ENCODE measurements at regions not wholly inside any gene's neighbourhood (a gene's known extent, or its start where the extent isn't known, plus 50 kb on each side); places are given as distances from the start of the nearest gene placed in this dataset.

DNA sequence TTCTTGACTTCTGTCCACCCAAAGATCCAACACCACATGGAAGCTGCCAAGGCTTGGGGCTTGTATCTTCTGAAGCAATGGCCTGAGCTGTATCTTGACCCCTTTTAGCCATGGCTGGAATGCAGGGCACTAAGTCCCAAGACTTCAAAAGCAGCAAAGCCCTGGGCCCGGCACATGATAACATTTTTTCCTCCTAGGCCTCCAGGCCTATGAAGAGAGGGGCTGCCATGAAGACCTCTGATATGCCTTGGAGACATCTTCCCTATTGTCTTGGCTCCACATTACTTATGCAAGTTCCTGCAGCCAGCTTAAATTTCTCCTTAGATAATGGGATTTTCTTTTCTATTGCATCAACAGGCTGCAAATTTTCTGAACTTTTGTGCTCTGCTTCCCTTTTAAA lies 1252.6 kb upstream of the CITED2 start:
- DNase-seq: no peak

DNA sequence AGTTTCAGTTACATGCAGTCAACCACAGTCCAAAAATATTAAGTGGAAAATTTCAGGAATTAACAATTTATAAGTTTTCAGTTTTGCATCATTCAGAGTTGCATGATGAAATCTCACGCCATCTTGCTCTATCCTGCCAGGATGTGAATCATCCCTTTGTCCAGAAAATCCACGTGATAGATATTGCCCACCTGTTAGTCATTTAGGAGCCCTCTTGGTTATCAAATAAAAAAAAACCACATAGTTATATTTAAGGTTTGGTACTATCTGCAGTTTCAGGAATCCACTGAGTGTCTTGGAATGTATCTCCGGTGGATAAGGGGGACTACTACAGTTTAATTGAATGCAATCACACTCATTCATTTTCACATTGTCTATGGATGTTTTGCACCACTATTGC lies 1249.0 kb upstream of the CITED2 start:
- no peak for DNase-seq

DNA sequence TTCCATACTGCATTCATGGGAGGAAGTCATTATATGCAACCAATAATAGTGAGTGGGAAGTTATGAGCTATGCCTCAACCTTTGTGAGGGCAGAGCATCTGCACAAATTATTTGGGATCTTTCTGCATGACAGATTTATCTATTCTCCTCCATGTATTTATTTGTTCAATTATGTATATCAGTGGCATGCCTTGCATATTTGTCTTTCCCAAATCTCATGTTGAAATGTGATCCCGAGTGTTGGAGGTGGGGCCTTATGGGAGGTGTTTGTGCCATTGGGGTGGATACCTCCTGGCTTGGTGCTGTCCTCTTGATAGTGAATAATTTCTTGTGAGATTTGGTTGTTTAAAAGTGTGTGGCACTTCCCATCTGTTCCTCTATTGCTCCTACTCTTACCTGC lies 1246.0 kb upstream of the CITED2 start:
- DNase-seq: no peak

DNA sequence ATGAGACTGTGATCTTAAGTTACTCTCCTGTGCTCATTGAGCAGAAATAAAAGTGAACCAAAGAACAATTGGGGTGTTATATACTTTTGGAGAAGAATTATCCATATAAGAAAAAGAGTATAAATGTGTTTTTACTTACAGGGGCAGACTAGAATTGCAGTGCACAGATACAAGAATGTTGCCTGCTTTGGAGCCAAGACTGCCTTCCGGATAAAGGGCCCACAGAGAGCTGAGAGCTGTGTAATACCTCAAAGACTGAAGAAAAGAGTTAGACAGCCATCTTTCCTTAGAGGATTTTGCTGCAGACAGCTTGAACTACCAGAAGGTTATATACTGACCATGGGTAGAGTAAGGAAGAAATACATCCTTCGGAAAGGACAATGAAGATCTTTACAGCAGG lies 1235.5 kb upstream of the CITED2 start:
- no peak for DNase-seq

DNA sequence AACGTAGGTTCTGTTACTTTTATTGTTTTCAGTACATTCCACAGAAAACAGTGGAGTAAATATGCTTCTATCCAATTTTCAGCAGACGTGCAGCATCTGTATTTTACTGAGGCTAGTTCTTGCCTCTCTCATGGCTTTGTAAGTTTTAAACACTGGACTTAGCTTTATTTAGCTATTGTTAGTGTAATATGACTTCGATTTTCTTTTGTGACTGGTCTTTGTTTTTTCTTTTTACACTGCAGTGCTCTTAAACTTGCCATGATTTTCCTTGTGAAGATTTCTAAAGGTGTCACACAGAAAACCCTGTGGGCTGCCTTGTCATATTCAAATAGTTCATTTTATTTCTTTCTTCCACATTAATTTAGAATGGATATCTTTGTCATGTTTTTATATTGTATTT lies 1234.9 kb upstream of the CITED2 start:
- DNase-seq: no peak

DNA sequence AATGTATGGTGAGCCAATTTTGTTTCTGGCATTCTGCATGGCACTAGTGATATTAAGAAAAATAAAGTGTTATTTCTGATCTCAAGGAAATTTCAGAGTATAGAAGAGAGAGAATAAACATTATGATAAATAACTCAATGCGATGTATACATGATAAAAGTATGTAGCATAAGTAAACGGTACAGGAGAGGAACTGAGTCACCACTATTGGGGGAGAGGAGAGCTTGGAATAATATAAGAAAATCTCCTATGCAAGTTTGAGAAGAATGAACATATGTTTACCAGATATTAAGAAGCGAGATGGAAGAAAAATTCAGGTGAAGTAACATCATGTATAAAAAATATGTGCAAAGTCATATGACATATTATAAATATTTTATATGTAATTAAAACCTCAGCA lies 1230.3 kb upstream of the CITED2 start:
- no peak for DNase-seq

DNA sequence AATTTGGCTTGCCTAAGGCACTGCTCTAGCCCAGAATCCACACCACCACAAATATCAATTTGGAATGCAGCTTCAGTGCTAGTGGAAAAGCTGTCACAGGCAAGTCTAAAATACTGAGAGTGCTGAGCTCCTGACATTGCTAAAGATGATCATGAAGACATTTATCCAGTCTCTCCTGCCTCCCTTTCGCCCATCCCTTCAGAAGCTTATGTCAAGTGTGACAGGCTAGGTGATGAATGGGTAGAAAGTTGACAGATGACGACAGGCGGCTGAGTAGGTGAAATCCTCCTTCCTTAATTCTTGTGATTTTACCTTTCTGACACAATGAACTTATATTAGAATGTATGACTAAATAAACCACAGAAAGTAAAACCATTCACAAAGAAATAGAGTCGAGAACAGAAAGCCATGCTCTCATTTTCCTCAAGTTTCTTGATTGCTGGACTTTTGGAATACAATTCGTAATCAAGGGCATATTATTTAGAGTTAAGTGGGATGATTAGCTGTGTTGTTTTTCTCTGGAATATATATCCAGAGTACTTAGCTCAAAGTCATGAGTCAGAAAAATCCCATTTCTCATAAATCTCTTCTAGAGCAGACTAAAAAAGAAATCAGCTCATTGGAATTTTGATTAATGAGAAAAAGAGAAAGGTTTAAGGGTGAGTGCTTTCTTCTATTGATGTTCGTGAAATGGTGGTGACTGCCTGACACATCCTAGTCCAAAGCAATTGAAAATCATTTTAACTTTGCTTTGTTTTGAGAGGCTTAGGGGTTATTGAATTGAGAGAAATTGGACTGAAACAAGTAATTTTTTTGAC lies 1228.2 kb upstream of the CITED2 start:
- no peak for DNase-seq

DNA sequence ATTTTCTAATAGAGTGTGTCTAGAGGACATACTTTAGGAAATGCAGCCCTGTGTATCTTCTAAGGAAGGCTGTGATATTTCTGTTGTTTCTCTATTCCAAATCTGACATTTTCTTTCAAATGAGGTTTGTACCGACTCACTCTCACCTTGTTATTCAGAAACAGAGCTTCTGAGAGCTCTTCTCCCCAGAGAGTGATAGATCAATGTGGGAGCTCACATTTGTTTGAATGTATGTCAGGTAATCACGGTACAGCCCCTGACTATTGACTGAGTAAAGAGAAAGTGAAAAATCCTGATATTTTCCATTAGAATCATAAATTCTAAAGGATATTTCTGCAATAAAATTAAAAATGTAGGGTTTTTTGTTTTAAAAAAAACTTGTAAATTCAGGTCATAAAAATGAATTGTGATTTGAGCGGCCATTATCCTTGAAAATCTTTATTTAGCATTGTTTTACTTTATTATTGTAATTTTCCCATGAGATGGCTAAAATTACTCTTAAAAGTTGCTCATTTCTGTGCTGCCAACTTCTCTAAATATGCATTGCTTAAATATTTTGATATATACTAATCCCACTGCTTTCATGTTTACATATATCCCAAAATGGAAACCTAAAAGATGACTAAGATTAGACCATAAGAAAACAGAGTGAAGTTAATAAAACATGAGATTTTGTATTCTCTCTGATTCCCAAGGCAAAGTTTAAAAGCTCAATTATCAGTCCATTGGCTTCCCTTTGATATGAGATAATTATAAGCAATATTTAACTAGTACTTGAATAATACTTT lies 1226.8 kb upstream of the CITED2 start:
- no peak for DNase-seq

DNA sequence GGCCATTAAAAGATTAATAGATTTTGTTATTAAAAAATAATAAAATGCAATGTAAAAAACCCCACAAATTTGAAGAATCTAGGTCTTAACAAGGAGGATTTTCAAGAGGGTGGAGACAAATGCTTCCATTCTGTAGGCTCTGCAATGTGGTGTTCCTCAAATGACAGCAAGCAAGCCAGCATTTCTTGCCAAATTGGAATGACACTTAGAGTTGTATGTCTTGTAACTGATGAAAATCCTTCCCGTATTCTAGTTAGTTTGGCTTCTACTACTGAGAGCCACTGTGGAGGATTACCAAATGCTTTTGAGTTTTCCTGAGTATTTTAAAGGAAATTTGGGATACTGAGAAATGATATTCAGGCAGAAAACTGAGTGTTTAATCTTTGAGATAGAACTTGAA lies 1225.5 kb upstream of the CITED2 start:
- no peak for DNase-seq

DNA sequence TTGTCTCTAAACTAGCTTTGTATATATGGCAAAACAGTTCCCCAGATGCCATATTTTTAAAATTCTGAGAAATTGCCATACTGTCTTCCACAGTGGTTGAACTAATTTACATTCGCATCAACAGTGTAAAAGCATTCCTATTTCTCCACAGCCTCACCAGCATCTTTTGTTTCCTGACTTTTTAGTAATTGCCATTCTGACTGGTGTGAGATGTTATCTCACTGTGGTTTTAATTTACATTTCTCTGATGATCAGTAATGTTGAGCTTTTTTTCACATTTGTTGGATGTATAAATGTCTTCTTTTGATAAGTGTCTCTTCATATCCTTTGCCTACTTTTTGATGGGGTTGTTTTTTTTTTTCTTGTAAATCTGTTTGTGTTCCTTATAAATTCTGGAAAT lies 1222.7 kb upstream of the CITED2 start:
- no peak for DNase-seq

DNA sequence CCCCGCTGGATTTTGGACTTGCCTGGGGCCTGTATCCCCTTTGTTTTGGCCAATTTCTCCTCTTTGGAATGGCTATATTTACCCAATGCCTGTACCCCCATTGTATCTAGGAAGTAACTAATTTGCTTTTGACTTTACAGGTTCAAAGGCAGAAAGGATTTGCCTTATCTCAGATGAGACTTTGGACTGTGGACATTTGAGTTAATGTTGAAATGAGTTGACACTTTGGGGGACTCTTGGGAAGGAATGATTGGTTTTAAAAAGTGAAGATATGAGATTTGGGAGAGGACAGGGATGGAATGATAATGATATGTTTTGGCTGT lies 1220.3 kb upstream of the CITED2 start:
- no peak for DNase-seq

DNA sequence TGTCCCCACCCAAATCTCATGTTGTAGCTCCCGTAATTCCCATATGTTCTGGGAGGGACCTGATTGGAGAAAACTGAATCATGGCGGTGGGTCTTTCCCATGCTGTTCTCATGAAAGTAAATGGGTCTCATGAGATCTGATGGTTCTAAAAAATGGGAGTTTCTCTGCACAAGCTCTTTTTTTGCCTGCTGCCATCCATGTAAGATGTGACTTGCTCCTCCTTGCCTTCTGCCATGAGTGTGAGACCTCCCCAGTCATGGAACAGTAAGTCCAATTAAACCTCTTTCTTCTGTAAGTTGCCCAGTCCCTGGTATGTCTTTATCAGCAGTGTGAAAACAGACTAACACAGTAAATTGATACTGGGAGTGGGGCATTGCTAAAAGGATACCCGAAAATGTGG lies 1218.4 kb upstream of the CITED2 start:
- no peak for DNase-seq

DNA sequence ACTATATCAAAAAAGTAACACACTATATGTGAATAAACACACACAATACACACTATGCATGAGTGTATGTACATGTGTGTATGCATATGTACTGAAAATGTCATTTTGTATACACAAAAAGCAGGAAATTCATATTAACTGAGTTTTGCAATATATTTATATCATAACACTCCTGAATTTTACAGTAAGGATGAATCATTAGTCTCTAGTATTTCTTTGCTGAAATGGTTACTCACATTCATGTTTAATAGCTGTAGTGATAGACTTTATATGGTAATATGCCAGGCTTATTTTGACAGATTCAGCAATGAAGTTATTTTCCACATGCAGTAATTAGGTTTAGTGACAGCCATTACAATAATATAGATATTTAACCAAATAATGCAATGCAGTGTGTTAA lies 1216.2 kb upstream of the CITED2 start:
- DNase-seq: no peak

DNA sequence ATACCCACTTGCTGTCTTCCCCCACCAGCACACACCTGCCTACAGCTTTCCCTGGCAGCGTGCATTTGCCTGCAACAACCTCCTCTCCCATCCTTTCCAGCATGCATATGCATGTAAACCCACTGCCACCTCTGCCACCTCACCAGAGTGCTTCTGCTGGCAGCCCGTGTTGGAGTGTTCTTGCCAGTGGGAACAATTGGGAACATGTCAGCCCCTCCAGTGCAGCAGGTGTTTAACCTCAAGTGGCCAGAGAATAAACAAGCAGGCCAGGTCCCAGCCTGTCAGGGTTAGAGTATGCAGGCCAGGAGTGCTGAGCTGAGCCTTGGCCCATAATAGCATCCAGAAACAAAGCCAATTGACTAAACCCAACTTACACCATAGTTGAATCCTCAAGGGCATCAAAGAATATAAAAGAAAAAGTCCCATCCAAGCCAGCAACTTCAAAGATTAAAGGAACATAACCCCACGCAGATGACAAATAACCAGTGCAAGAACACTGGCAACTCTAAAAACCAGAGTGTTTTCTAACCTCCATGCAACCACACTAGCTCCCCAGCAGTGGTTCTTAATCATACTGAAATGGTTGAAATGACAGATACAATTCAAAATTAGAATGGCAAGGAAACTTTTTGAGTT lies 1212.1 kb upstream of the CITED2 start:
- DNase-seq: no peak

DNA sequence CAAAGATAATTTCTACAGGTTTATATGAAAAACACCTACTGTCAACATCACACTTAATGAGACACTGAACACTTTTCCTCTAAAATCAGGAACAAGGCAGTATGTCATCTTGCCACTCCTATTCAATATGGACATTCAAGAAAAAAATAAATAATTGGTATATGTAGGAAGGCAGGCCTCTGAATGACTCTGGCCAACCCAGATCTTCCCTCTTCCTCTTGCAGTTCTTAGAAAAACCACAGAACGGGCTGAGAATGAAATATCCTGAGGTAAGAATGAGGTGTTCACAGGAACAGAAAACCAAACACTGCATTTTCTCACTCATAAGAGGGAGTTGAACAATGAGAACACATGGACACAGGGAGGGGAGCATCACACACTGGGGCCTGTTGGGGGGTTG lies 1207.2 kb upstream of the CITED2 start:
- DNase-seq: no peak

DNA sequence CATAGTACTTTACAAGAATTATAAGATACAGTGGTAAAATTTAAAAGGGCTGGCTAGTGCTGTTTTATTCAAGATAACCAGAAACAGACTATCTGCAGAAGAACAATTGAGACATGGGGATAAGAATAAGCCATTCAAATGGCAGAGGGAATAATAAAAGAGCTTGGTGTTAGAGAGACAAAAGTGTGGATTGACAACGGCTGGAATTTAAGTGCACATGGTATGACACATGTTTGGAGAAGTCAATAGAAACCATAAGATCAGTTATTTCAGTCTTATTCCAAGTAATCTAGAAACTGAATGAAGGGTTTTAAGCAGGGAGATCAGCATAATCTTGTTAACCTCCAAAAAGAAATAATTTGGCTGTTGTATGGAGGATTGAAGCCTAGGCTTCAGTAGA lies 1205.5 kb upstream of the CITED2 start:
- no peak for DNase-seq

DNA sequence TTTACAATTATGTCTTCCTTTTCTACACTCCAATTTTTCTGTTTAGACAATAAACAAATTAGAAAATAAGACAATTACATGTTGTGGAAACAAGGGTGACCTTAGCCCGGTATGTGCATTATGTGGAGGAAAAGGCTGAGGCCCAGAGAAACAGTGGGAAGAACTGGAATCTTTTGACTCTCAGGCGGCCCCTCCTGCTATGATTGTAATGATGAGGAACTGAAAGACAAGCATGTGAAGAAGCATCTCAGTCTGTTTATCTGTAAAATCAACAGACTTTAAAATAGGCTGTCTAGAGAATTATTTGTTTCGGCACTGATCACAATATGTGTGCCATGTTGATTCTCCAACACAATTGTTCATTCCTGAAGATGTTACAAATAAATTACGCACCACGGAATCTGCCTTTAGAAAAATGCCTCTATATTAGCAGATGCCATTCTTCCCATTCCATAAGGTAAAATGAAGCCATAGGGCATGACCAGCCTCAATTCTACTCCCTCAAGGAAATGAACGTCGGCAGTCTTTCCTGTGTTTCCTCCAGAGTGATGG lies 1201.6 kb upstream of the CITED2 start:
- no peak for DNase-seq

DNA sequence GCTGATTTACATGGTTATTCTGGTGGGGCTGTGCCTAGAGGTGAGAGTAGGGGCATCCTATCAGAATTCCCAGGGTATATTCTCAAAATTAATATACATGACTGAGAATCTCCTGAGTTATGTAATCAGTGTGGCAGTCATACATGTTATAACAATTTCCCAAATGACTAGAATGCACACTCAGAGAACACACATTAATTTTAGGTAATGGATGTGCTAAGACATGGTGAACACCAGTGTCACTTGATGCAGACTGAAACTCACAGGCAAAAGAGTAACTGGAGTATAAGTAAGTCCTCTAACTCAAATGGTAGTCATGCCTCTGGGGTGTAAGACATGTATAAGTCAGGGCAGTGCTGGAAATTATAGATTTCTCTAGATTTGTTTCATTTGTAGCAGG lies 1198.4 kb upstream of the CITED2 start:
- DNase-seq: no peak

DNA sequence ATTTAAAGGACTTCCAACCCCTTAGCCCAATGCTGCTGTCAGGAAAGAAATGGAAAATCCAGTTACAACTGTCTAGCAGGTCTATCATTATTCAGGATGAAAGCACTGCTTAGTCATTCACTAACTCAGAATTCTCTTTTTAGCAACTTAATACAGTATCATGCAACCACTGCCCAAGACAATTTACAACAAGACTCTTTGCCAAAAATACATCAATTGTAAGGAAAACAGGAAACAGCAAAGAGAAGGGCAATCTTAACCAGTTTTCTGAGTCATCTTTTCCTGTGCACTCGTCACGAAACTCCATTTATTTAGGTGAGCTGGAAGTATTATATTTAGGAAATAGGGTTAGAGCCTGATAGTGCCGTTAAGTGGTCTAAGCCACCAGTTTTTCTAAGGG lies 1197.7 kb upstream of the CITED2 start:
- DNase-seq: no peak

DNA sequence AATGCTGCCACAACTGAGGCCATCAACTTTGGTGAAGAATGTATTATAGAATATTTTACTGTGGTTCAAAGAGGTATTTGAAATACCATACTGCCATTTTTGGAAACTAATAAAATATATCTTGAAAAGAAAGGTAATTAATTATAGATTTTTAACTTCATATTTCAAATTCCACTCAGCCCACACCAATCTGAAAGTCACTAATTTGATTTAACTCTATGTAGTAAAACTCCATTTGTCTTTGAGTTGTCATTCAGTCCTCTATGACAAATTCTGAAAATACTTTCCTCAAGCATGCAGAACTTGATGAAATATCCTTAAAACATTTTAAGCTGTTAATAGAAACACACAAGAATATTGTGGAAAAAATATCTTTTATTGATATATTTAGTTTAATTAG lies 1196.7 kb upstream of the CITED2 start:
- DNase-seq: no peak

DNA sequence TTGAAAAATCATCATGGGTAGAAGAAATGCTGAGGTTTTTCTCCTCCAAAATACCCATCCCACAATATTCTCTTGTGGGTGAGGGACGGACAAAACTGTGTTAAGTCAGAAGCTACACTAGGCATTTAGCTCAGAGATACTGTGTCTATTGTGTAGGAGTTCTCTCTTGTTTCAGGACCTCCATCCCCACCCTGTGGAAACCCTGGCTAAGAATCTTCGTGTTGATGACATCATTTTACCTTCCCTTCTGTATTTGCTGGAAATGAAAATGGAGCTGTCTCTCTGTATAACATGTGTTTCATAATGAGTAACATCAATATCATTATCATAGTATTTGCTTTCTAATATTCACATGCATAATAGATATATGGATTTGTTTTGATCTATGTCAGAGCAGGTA lies 1193.0 kb upstream of the CITED2 start:
- no peak for DNase-seq

DNA sequence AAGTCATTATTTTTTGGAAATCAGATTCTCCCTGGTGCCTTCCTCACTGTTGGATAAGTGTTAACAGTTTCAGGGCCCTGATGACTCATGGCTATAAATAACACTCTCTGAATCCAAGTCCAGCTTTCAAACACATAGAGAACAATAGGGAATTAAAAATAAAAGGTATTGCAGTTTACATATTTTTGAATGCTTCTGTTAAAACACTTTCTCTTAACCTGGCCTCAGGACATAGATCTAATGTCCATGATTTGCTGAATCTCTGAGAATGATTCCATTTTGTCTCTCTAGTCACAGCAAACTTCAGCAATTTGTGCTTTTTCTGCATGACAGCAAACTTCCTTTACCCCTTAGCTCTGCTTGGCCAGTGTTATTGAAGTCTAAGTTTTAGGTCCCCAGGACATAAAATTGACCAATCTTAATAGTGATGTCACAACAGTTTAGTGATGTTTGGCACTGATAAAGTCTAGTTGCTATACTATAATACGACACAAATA lies 1192.4 kb upstream of the CITED2 start:
- no peak for DNase-seq

DNA sequence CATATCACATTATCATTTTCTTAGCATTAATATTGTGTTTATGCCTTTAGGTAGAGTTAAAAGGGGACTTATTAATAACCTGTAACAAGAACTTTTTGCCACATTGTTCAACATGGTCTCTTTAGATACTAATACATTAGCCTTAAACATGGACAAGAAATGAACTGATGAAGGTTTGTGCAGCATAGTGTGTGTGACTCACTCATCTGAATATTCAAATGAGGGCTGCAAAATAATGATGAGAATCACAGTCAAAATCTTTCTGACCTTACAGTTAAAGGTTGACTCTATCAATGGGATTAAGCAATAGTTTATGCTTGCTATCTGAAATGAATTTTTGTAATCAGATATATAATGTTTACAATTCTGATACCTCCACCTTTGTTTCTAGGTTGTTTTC lies 1189.3 kb upstream of the CITED2 start:
- DNase-seq: no peak

DNA sequence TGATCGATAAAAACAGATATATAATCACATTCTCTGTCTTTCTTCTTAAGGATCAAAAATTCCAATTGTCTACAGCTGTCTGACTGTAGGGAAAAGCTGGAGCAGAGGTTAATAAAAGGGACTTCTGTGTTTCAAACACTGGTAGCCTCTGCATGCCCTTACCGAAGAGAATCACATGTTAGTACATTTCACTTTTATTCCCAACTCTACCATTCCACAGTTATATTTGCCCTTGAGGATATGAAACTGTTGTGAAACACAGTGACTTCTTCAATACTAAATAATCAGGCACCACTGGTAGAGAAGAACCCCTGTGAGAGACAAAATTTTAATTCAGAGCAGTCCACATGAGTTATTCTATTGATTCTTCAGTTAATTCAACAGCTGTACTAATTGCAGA lies 1187.3 kb upstream of the CITED2 start:
- DNase-seq: no peak
